ENCODE measurements at regions not wholly inside any gene's neighbourhood (a gene's known extent, or its start where the extent isn't known, plus 50 kb on each side); places are given as distances from the start of the nearest gene placed in this dataset.

DNA sequence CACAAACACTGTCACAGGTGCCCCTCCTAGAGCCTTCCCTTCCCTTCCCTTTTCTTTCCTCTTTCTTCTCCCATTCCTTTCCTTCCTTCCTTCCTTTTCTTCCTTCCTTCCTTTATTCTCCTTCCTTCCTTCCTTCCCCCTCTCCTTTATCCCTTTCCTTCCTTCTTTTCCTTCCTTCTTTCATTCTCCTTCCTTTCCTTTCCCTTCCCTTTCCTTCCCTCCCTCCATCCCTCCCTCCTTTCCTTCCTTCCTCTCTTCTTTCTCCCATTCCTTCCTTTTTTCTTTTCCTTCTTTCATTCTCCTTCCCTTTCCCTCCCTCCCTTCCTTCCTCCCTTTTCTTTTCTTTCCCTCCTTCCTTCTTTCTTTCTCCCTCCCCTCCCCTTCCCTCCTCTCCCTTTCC is 170.0 kb downstream of the ENGASE start:
- no peak for DNase-seq (ENCODE audit: low read depth)

- DNase-seq (ENCODE audit: low read depth): no peak
Measured at GRCh38 chr17:79243996-79244395, 169.4 kb downstream of the ENGASE start.

DNA sequence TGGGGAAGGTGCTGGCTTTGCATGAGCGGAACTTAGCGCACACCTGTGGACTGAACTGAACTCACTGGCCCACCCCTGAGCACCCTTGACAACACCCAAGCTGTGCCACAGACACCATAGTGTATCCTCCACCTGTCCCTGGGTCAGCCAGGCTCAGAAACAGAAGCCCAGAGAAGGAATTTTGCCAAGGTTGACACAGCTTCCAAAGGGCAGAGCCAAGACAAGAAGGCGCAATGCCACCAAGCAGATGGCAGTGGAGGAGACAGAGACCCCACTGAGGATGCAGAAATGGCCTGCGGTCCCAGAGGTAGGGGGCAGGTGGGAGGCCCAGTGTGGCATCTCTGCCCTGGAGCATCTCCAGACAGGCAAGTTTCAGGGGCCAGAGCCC is 169.0 kb downstream of the ENGASE start:
- DNase-seq (ENCODE audit: low read depth): no peak

GRCh38 chr17:79242873-79243602 is 168.4 kb downstream of the ENGASE start:
- DNase-seq (ENCODE audit: low read depth): no peak

DNA sequence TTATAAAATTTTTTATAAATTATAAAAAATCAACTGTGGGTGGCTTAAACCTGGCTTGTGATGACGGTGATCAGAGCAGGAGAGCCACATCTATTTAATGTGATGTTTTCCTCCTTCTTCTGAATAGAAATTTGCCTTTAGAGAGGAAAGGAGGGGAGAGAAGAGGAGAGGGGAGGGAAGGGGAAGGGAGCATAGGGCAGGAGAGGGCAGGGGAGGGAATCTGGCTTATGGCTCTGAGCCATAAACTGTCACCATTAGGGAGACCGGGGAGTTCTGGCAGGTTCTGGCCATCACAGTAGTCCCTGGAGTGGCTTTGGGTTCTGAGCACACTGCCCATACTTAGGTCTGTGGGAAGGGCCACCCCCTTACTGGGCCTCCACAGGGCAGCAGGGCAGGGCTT is 167.8 kb downstream of the ENGASE start:
- DNase-seq (ENCODE audit: low read depth): no peak

DNA sequence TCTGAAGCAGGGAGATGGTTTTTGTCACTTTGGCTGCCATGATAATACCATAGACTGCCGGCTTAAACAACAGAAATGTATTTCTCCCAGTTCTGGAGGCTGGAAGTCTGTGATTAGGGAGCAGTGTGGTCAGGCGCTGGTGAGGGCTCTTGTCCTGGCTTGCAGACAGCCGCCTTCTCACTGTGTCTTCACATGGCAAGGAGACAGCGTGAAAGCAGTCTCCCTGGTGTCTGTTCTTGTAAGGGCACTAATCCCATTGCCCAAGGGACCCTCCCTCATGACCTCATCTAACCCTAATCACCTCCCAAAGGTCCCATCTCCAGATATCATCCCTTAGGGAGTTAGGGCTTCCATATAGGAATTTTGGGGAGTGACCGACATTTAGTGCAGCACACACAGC is 167.0 kb downstream of the ENGASE start:
- no peak for DNase-seq (ENCODE audit: low read depth)

GRCh38 chr17:79239205-79239604 is 164.6 kb downstream of the ENGASE start:
- DNase-seq (ENCODE audit: low read depth): no peak

- DNase-seq (ENCODE audit: low read depth): no peak
Measured at GRCh38 chr17:79237448-79238053, 162.9 kb downstream of the ENGASE start.

DNA sequence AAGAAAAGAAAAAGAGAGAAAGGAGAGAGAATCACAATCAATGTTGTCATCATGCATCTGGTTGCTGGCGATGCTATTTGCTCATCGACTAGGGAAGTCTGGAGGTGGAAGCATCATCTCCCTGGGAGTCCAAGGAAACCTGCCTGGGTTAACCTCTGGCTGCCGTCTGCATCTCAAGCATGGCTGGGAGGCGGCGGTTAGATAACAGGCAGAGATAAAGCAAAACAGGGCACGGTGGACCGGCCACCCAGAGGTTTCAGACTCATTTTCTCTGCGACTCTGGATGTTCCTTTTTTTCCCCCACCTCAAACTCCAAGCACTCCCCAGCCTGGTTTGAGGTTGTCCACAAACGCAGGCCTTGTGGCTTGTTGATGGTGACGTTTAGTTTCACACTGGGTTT is 161.2 kb downstream of the ENGASE start:
- no peak for DNase-seq (ENCODE audit: low read depth)

GRCh38 chr17:79233916-79234551 is 159.4 kb downstream of the ENGASE start:
- no peak for DNase-seq (ENCODE audit: low read depth)

DNA sequence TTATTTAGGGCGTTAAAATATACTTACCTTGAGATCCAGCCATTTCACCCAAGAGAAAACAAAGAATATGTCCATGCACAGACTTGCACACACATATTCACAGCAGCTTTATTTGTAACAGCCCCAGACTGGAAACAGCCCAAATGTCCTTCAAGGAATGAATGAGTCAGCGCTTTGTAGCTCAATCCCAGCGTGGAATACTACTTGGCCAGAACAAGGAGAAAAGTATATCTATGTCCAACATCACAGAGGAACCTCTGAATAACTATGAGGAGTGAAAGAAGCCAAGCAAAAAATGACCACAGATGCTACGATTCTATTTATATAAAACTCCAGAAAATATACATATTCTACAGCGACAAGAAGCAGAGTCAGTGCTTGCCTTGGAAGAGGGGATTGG is 158.3 kb downstream of the ENGASE start:
- no peak for DNase-seq (ENCODE audit: low read depth)

DNA sequence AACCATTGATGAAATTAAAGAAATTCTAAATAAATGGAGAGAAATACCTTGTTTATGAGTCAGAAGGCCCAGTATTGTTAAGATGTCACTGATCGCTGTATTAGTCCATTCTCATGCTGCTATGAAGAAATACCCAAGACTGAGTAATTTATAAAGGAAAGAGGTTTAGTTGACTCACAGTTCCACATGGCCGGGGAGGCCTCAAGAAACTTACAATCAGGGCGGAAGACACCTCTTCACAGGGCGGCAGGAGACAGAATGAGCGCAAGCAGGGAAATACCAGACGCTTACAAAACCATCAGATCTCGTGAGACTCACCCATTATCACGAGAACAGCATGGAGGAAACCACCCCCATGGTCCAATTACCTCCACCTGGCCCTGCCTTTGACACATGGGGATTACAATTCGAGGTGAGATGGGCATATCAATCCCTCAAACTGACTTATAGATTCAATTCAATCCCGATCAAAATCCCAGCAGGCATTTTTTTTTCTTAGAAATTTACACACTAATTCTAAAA is 157.2 kb downstream of the ENGASE start:
- DNase-seq (ENCODE audit: low read depth): no peak

DNA sequence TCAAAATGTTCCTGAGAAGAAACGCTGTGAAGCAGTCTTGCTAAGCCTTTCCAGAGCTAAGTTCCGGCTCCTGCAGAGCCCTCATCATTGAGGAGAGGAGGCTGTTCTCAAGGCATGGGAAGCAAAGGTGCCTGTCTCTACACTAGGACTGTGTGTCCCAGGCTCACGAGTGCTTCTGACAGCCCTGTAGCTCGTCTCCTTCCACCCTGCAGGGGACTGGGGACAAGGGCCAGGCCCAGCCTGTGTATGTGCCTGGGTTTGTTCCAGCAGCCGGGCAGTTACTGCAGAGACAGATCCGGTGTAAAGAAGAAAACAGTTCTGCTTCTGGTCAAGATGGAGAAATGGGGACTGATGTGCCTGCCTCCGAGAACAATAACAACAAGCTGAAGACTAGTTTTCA is 156.0 kb downstream of the ENGASE start:
- no peak for DNase-seq (ENCODE audit: low read depth)

GRCh38 chr17:79226037-79226436 is 151.4 kb downstream of the ENGASE start:
- no peak for DNase-seq (ENCODE audit: low read depth)

DNA sequence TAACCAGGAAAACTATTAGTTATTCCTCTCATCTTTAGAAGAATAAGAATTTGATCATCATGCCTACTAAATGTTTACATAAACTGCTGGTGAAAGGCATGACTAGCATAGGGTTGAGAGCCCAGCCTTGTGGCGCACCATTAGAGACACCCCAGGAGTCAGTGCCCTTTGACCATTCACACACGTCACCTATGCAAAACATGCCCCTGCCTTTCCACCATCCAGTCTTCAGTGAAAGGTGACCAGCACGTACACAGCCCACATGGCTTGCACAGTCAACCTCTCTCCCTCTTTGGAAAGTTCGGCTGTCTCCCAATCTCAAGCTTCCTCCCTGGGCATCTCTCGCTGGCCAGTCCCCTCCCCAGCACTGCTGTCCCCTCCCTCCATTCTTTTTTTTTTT is 150.3 kb downstream of the ENGASE start:
- no peak for DNase-seq (ENCODE audit: low read depth)

GRCh38 chr17:79224476-79224875 is 149.9 kb downstream of the ENGASE start:
- no peak for DNase-seq (ENCODE audit: low read depth)

DNA sequence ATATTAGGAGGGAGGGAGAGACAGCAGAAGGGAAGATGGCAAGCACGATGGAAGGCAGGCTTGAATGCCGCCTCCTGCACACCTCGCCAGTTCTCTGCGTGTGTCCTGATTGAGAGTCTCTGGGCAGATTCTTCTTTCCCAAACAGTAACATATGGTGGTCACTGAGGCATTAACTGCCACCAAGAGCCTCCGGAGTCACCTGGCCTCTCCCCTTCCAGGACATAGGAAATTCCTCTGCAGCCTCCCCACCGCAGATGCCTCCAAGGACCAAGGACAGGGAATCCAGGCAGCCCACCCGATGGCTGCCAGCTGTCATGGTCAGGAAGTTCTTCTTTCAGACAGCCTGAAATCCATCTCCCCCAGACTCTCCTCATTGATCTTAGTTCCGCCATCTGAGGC is 149.3 kb downstream of the ENGASE start:
- DNase-seq (ENCODE audit: low read depth): no peak

- no peak for DNase-seq (ENCODE audit: low read depth)
Measured at GRCh38 chr17:79223471-79223870, 148.8 kb downstream of the ENGASE start.

GRCh38 chr17:79221597-79221996 is 147.0 kb downstream of the ENGASE start:
- DNase-seq (ENCODE audit: low read depth): no peak

GRCh38 chr17:79220713-79221291 is 146.2 kb downstream of the ENGASE start:
- DNase-seq (ENCODE audit: low read depth): no peak

- DNase-seq (ENCODE audit: low read depth): no peak
Measured at GRCh38 chr17:79220201-79220712, 145.6 kb downstream of the ENGASE start.

GRCh38 chr17:79219208-79219935 is 144.7 kb downstream of the ENGASE start:
- DNase-seq (ENCODE audit: low read depth): no peak

All from activated T-helper 1 cell treated with Interleukin-2 at 50 U/mL for 16 hours (primary cell).